CD14-positive monocyte (primary cell): ENCODE measurements at regions not wholly inside any gene's neighbourhood (a gene's known extent, or its start where the extent isn't known, plus 50 kb on each side); places are given as distances from the start of the nearest gene placed in this dataset.
"Not testable (repeated sequence)": the region's sequence is repeated elsewhere in the genome, so short reads cannot be mapped to it uniquely, and the experiment has no call there.

Experiments
- DNase-seq, 3 donors: peaks; one replicate each; pipeline ENCODE4 v3.0.0-alpha.2; 2011 to 2022
- H2AFZ ChIP-seq: 2 replicates; pipeline ENCODE4 v1.6.0; 2012; ENCODE audit warnings: mild to moderate bottlenecking, low read depth, low read length, inconsistent platforms; ENCODE audit not compliant: insufficient read depth, poor library complexity, severe bottlenecking
- H3K27ac ChIP-seq, 2 donors: 1 replicate in 1 of 2; 2 replicates in 1 of 2; pipeline ENCODE4 v1.5.1; 2012 to 2013; ENCODE audit warnings: low read length in 2 of 2, control low read depth in 1 of 2, inconsistent platforms in 1 of 2, low read depth in 1 of 2, mild to moderate bottlenecking in 1 of 2
- H3K27me3 ChIP-seq, 2 donors: one replicate each; pipeline versions ENCODE4 v1.6.0 to v1.6.1; 2011 to 2013; ENCODE audit warnings: low read length in 2 of 2; ENCODE audit not compliant: control insufficient read depth in 2 of 2, insufficient read depth in 2 of 2
- H3K36me3 ChIP-seq, 2 donors: replicated peaks in 1 of 2; 1 replicate in 1 of 2; 2 replicates in 1 of 2; pipeline versions ENCODE4 v1.5.1 to v1.6.1; 2012 to 2013; ENCODE audit warnings: low read length in 2 of 2, control low read depth in 1 of 2, inconsistent platforms in 1 of 2, mild to moderate bottlenecking in 1 of 2; ENCODE audit not compliant: insufficient read depth in 2 of 2, control insufficient read depth in 1 of 2
- H3K4me1 ChIP-seq, 2 donors: 1 replicate in 1 of 2; 2 replicates in 1 of 2; pipeline versions ENCODE4 v1.5.1 to v1.6.1; 2012 to 2013; ENCODE audit warnings: low read length in 2 of 2, control low read depth in 1 of 2, inconsistent platforms in 1 of 2, mild to moderate bottlenecking in 1 of 2, moderate library complexity in 1 of 2; ENCODE audit not compliant: insufficient read depth in 2 of 2, control insufficient read depth in 1 of 2
- H3K4me2 ChIP-seq: replicated peaks from 2 replicates; pipeline ENCODE3; 2012; ENCODE audit warnings: low read length, moderate library complexity, mild to moderate bottlenecking; ENCODE audit not compliant: poor library complexity, severe bottlenecking; ENCODE audit errors: extremely low read depth
- H3K4me3 ChIP-seq, 3 experiments: fragments of 200-600 bp in 1 of 3; sonication (generic) in 1 of 3; replicated peaks in 1 of 3; 1 replicate in 2 of 3; 2 replicates in 1 of 3; pipeline ENCODE4 v1.5.1; 2011 to 2013; ENCODE audit warnings: low read length in 3 of 3, mild to moderate bottlenecking in 3 of 3, control low read depth in 2 of 3, low read depth in 2 of 3, inconsistent platforms in 1 of 3, moderate library complexity in 1 of 3
- H3K79me2 ChIP-seq: 2 replicates; pipeline ENCODE4 v1.6.0; 2012; ENCODE audit warnings: mild to moderate bottlenecking, control low read depth, inconsistent platforms, low read length, moderate library complexity; ENCODE audit not compliant: insufficient read depth
- H3K9ac ChIP-seq: 2 replicates; pipeline ENCODE4 v1.6.0; 2017; ENCODE audit warnings: low read length, mild to moderate bottlenecking; ENCODE audit not compliant: insufficient read depth, poor library complexity, severe bottlenecking
- H3K9me3 ChIP-seq, 2 donors: replicated peaks in 1 of 2; 1 replicate in 1 of 2; 2 replicates in 1 of 2; pipeline versions ENCODE4 v1.5.1 to v1.6.1; 2012 to 2013; ENCODE audit warnings: low read length in 2 of 2, control low read depth in 1 of 2; ENCODE audit not compliant: control insufficient read depth in 1 of 2, insufficient read depth in 1 of 2
- H4K20me1 ChIP-seq: 2 replicates; pipeline ENCODE4 v1.6.0; 2012; ENCODE audit warnings: mild to moderate bottlenecking, low read length, control low read depth, moderate library complexity; ENCODE audit not compliant: insufficient read depth
- H3K27ac Mint-ChIP-seq, 7 donors: one replicate each; pipeline ENCODE4 v1.8.0; 2020; ENCODE audit warnings: mild to moderate bottlenecking in 7 of 7, mixed read lengths in 7 of 7, moderate library complexity in 6 of 7, inconsistent platforms in 2 of 7
- H3K27me3 Mint-ChIP-seq, 3 donors: one replicate each; pipeline ENCODE4 v1.8.0; 2021 to 2022; ENCODE audit warnings: low read depth in 3 of 3, mild to moderate bottlenecking in 3 of 3, mixed read lengths in 3 of 3, moderate library complexity in 3 of 3, inconsistent platforms in 1 of 3
- H3K36me3 Mint-ChIP-seq, 2 donors: one replicate each; pipeline ENCODE4 v1.8.0; 2020; ENCODE audit warnings: mixed read lengths in 2 of 2, inconsistent platforms in 1 of 2, mild to moderate bottlenecking in 1 of 2
- H3K4me1 Mint-ChIP-seq: one replicate; pipeline ENCODE4 v1.8.0; 2020; ENCODE audit warnings: mild to moderate bottlenecking, mixed read lengths
- H3K4me3 Mint-ChIP-seq, 2 donors: one replicate each; pipeline ENCODE4 v1.8.0; 2020; ENCODE audit warnings: mild to moderate bottlenecking in 2 of 2, mixed read lengths in 2 of 2, moderate library complexity in 1 of 2
- H3K9me3 Mint-ChIP-seq, 7 donors: one replicate each; pipeline ENCODE4 v1.8.0; 2020 to 2022; ENCODE audit warnings: mixed read lengths in 7 of 7, mild to moderate bottlenecking in 6 of 7, moderate library complexity in 6 of 7, inconsistent platforms in 2 of 7
- CTCF ChIP-seq: fragments of 200-600 bp; IDR thresholded peaks from one replicate; pipeline ENCODE4 v1.8.0; 2022; ENCODE audit warnings: antibody characterized with exemption, mild to moderate bottlenecking
- WGBS: methylation state at CpG from one replicate; pipeline ENCODE4 v1.1.5; 2013; ENCODE audit warnings: missing lambda C conversion rate; ENCODE audit not compliant: insufficient coverage; 5-methylcytosine and 5-hydroxymethylcytosine counted together
- intact Hi-C, 2 donors: fragments of 100-400 bp; cut with micrococcal nuclease; formaldehyde crosslinking; loops; one replicate each; pipeline versions ENCODE4 v1.15.0 to v1.15.1; 2023

GRCh38 chr9:25048098-25048724 is 502.5 kb upstream of the IZUMO3 start:
- Histone ChIP-seq H3K79me2 (no peaks in the 10 kb centered on the region), H3K36me3 (no peaks in the 10 kb centered on the region), H3K4me2 (no peak overlapping the region), H3K9ac (no peak overlapping the region), H3K27me3 (no peaks in the 10 kb centered on the region), H3K27ac (no peak overlapping the region), H3K4me3 (no peak overlapping the region), H2AFZ (no peak overlapping the region), H3K9me3 (peaks cover 7 to 10% of the 10 kb centered on the region in 2 donors), H4K20me1 (no peaks in the 10 kb centered on the region), H3K4me1 (no peaks in the 10 kb centered on the region)
- H3K27me3 Mint-ChIP-seq = peaks cover 0 to 1% (median 0%) of the 10 kb centered on the region in 3 donors
- WGBS = no CpG with 5 or more reads among the region's 1 CpG
- no peak for TF ChIP-seq CTCF
- no peak overlapping the region for H3K4me3 Mint-ChIP-seq
- peaks cover 0 to 9% (median 3%) of the 10 kb centered on the region in 7 donors for H3K9me3 Mint-ChIP-seq
- H3K36me3 Mint-ChIP-seq = no peaks in the 10 kb centered on the region
- no peak overlapping the region for H3K27ac Mint-ChIP-seq
- no peak for DNase-seq
- intact Hi-C loops = no loop called here
- H3K4me1 Mint-ChIP-seq = no peaks in the 10 kb centered on the region

- peaks cover 0 to 13% (median 7%) of the 10 kb centered on the region in 7 donors for H3K9me3 Mint-ChIP-seq
- DNase-seq, H3K27ac Mint-ChIP-seq, H4K20me1 ChIP-seq, H3K9me3 ChIP-seq, H3K27me3 ChIP-seq, H3K4me3 ChIP-seq, H2AFZ ChIP-seq, H3K4me2 ChIP-seq, intact Hi-C loops, H3K4me3 Mint-ChIP-seq, H3K79me2 ChIP-seq, H3K36me3 Mint-ChIP-seq, H3K27ac ChIP-seq, H3K4me1 Mint-ChIP-seq, H3K4me1 ChIP-seq, H3K36me3 ChIP-seq, H3K27me3 Mint-ChIP-seq, H3K9ac ChIP-seq: not testable (repeated sequence)
- WGBS = 88% methylated on average over 6 of the region's 8 CpGs
Measured at GRCh38 chr9:25045469-25045868, 499.8 kb upstream of the IZUMO3 start.
